Hematopoietic multipotent progenitor cell treated with erythropoietin and hydrocortisone succinate and interleukin-3 and kit ligand, for 4 days (in vitro differentiated cells): ENCODE measurements at regions not wholly inside any gene's neighbourhood (a gene's known extent, or its start where the extent isn't known, plus 50 kb on each side); places are given as distances from the start of the nearest gene placed in this dataset.

ENCODE experiments used
- DNase-seq: peaks from one replicate; pipeline ENCODE4 v3.0.0-alpha.2; 2015

DNA sequence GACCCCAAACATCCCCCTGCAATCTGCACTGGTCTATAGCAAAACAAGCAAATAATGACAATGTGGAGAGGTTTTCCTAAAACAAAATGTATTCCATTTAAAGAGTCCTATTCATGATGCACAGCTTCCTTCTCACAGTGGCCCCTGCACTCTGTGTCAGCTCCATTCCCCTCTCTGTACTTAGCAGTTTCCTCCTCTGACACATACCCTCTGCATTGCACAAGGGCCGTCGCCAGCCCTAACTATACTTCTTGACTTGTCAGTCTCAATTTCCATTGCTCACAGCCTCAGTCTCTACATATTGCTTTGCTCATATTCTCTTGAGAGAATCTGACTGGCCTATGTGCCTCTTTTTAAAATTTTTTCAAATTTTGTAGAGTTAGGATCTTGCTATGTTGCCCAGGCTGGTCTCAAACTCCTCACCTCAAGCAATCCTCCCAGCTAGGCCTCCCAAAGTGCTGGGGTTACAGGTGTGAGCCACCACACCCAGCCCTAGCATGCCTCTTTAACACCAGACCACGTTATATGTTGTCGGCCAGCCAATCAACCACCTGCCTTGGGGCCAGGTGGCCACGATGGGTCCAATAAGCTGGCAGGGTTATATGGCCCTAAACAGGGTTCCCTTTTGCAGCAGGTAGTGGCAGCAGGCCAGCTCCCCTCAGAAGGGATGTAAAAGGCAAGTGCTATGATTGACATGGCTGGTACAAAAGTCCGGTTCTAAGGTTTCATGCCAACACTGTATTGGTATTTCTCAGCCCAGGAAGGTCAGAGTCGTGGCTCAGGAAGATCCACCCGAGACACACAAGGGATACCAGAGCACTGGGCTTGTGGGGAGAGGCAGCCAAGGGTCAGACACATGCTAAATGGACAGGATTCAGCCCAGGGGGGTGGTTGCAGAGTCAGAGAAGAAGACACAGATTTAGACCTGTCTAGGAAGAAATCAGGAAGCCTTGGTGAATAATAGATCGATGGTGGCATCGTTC is 59.0 kb upstream of the SMAD3 start:
- no peak for DNase-seq

DNA sequence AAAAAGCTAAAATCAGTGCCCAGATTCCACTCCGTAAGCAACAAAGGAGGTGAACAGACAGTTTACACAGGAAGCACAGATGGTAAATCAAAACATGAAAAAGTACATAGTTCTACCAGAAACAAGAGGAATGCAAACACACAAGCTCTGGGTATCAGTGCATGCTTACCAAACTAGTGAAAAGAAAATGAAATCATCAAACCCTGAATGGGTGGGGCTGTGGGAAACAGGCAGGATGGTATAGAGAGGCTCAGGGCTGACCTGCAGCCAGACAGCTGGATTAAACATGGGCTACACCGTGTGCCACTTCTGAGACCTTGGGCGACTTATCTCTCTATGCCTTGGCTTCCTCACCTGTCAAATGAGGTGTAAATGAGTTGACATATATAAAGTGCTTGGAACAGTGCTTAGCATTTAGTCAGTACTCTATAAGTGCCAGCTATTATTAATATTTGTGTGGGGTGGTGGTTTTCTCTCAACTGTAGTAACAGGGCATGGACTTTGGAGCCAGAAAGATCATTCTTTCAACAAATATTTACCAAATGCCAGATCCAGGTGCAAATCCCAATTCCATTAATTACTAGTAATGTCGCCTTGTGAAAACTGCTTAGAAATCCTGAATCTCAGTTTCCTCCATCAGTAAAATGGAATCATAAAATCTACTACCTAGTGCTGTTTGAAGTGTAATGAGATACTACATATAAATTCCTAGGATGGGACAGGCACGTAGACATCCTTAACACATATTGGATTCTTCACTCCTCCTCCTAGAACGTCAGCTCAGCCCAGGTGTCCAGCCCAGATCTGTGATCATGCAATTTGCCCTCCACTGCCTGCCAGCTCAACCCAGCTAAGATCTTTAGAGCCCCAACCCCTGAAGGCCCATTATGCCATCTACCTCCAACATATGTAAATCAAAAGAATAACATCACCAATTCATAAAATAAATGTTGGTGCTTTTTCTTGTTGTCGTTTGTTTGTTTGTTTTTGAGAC is 55.5 kb upstream of the SMAD3 start:
- DNase-seq, result no peak

DNA sequence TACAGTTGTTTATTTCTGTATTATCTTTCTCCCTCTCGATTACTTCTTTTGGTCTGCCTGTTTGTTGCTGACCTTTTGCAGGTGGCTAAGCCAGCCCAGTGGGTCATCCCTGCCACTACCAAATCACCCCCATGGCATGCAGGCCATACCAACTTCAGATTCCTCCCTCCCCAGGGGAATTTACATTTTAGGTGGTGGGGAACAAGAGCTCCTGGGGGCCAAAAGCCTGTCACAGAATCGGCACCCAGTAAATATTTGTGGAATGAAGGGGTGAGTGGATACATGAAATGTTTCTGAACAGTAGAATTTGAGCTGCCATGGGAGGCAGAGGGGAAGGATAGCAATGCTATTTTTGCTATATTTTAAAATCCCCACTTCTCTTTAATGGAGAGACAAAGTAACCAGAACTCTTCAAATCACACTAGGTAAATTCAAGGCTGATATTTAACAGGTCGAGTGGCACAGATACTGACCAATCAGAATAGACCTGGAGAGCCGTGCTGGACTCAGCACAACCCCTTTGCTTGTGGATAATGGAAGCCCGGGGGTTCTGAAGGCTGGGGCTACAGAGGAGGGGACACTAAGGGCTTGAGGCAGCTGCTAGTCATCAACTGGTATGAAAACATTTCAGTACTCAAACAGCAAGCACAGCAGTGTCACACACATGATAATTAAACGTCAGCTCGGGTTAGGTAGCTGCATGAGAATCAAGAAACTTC is 54.3 kb upstream of the SMAD3 start:
- no peak for DNase-seq

DNA sequence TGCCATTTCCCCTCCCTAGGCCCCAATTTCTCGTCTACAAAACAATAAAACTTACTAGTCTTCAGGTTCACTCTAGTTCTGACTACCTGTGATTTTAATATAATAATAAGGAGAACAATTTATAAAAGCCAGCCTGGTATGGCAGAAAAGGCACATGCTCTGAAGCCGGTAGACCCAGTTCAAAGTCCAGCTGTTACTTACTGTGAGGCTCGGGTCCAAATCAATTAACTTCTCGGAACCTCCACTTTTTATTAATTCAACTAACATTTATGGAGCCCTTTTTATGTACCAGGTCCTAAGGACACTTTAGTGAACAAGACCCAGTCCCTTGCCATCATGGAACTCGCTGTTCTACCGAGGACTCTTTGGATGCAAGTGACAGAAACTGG is 53.8 kb upstream of the SMAD3 start:
- no peak for DNase-seq

DNA sequence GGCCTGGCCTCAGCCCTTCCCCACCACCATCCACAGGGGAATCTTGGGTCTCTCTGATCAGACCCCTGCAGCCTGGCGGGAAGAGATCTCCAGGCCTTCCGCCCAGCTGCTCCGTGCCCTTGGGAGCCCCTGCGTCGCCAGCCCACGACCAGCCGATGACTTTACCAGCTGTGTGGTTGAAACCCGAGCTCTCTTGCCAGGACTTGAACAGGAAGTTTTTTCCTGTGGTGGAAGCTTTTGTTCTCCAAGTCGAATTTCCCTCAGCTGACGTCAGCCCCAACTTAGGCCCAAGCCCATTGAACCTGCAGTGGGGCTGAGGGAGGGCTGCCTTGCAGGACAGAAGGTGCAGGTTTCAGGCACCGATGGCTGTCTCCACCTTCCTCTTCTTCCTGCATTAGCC is 51.7 kb upstream of the SMAD3 start:
- no peak for DNase-seq
